OCI-LY7 (cell line): ENCODE measurements at regions not wholly inside any gene's neighbourhood (a gene's known extent, or its start where the extent isn't known, plus 50 kb on each side); places are given as distances from the start of the nearest gene placed in this dataset.

Source experiments
- EZH2phosphoT487 ChIP-seq: fragments of 200-600 bp; sonication (generic); IDR thresholded peaks from 2 replicates; pipeline ENCODE4 v1.6.1; 2018; ENCODE audit warnings: low read depth, borderline replicate concordance, mild to moderate bottlenecking, mixed run types, antibody characterized with exemption, low read length, moderate library complexity, mixed read lengths
- TF ChIP-seq, protein P1 (sequence below): fragments of 200-600 bp; sonication (generic); conservative IDR thresholded peaks from 2 replicates; pipeline ENCODE4 v1.5.1; 2014; ENCODE audit warnings: mild to moderate bottlenecking, antibody characterized with exemption, low read length, moderate library complexity, mixed read lengths

DNA sequence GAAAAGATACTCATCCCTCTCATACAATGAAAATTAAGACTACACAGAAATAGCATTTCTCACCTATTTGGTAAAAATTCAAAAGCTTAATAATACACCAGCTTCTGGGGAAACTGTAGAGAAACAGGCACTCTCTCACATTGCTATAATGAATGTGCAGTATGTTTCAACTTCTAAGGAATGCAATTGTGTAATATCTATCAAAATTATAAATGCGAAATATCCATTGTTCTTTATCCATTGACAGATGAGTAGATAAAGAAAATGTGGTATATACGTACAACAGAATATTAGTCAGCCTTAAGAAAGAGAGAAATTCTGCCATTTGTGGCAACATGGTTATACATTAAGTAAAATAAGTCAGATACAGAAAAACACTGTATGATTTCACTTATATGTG is 101.4 kb upstream of the OR9G4 start:
- TF ChIP-seq, protein P1, sequence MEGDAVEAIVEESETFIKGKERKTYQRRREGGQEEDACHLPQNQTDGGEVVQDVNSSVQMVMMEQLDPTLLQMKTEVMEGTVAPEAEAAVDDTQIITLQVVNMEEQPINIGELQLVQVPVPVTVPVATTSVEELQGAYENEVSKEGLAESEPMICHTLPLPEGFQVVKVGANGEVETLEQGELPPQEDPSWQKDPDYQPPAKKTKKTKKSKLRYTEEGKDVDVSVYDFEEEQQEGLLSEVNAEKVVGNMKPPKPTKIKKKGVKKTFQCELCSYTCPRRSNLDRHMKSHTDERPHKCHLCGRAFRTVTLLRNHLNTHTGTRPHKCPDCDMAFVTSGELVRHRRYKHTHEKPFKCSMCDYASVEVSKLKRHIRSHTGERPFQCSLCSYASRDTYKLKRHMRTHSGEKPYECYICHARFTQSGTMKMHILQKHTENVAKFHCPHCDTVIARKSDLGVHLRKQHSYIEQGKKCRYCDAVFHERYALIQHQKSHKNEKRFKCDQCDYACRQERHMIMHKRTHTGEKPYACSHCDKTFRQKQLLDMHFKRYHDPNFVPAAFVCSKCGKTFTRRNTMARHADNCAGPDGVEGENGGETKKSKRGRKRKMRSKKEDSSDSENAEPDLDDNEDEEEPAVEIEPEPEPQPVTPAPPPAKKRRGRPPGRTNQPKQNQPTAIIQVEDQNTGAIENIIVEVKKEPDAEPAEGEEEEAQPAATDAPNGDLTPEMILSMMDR: no peak
- no peak for TF ChIP-seq EZH2phosphoT487
